ENCODE measurements at regions not wholly inside any gene's neighbourhood (a gene's known extent, or its start where the extent isn't known, plus 50 kb on each side); places are given as distances from the start of the nearest gene placed in this dataset.

GRCh38 chr20:11712639-11713160 lies 205.0 kb upstream of the BTBD3 start:
- no peak for DNase-seq

DNA sequence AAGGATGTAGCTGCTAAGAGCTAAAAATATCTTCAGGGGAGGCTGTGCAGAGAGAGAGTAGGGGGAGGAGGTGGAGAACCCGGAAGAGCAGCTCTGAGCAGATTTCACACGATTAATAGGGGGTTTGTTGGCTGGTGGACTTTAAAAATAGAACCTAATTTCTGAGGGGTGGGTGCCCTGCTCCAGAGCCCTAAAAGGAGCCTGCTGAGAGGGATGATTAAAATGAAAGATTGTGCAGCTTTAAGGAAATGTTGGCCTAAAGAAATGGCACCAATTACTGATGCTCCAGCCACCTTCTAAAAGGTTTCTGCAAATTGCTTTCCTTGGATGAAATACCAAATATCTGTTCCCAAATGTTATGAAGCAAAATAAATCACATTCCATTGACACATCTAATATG lies 202.8 kb upstream of the BTBD3 start:
- DNase-seq, result no peak

GRCh38 chr20:11716239-11716944 lies 201.3 kb upstream of the BTBD3 start:
- DNase-seq, result no peak

- DNase-seq, result no peak
These were observed 200.8 kb upstream of the BTBD3 start for GRCh38 chr20:11716945-11717248.

DNA sequence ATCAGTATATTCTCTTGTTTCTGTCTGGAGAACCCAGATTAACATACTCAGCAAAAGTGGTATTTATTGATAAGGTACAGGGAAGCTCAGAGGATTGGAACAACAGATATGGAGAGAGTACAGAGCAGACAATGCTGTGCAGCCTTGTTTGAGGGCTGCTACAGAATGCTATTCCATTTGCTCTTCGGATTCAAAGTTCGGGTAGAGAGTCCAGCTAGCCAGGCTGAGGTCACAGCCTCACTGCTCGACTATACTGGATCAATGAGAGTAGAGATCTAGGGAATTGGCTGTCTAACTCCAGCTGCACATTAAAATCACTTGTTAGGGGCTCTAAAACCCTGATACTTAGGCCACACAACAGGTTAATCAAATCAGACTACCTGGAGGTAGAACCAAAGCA lies 200.1 kb upstream of the BTBD3 start:
- no peak for DNase-seq

DNA sequence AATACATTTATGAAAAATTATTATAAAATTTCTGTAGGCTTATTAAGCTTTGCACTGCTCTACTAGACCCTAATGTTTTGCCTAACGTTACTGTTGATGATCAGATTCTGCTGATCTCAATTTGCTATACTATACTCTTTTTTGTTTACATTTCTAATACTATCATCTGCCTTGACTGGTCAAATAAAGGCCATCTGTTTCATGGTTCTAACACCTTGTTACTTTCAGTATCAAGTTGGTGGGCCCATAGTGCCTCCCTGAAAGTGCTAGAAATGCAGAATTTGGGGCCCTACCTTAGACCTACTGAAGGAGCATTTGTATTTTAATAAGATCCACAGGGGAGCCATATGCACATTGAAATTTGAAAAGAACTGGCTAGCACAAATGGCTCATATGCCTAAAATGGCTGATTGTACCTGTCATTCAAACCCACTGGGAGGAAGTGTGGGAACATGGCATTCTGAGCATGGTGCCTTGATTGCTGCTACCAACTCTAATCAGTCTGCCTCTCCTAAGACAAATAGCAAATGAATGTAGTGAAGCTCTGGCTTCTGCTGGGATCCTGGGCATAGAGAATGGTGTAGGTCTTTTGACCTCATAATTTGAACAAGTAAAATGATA lies 199.1 kb upstream of the BTBD3 start:
- no peak for DNase-seq

DNA sequence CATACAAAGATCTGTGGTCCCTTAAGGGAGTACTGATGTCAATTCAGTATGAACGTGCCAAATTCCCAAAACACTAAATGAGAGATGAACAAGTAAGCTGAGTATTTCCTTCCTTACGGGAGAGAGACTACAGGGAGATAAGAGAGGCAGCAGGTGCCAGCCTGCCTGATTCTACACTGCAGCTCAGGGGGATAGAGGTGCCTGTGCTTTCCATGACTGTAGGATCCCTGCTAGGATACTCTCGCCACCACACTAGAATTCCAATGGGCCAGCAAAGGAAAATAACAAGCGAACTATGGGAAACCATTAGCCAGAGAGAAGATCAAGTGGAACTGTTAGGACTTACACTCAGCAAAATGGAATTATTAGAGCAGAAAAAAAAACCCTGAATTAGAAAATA lies 198.5 kb upstream of the BTBD3 start:
- DNase-seq, result no peak

- DNase-seq, result no peak
These were observed 196.3 kb upstream of the BTBD3 start for GRCh38 chr20:11721411-11721810.

- no peak for DNase-seq
These were observed 193.6 kb upstream of the BTBD3 start for GRCh38 chr20:11724097-11724496.

GRCh38 chr20:11726026-11726425 lies 191.7 kb upstream of the BTBD3 start:
- no peak for DNase-seq

- DNase-seq, result no peak
These were observed 190.0 kb upstream of the BTBD3 start for GRCh38 chr20:11727708-11728107.

GRCh38 chr20:11728937-11729336 lies 188.8 kb upstream of the BTBD3 start:
- DNase-seq, result no peak

- no peak for DNase-seq
These were observed 187.9 kb upstream of the BTBD3 start for GRCh38 chr20:11729806-11730205.

DNA sequence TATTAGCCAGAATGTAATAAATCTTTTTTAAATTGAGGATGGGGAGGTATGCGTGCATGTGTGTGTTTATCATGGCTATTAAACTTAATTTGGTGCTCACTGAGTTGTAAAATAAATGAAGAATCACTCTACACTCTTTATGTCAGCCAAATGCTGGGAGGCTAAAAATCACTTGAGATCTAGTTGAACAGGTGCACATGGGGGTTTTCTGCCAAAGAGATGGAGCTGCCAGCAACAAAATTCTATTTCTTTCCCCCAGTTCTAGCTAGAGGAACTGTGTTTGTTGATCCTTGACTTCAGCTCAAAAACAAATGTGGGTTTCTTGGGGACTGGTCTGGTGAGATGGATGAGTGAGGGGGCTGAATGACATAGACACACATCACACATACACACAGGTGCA lies 183.3 kb upstream of the BTBD3 start:
- no peak for DNase-seq

- no peak for DNase-seq
These were observed 178.8 kb upstream of the BTBD3 start for GRCh38 chr20:11738852-11739251.

- DNase-seq, result no peak
These were observed 176.7 kb upstream of the BTBD3 start for GRCh38 chr20:11740975-11741374.

DNA sequence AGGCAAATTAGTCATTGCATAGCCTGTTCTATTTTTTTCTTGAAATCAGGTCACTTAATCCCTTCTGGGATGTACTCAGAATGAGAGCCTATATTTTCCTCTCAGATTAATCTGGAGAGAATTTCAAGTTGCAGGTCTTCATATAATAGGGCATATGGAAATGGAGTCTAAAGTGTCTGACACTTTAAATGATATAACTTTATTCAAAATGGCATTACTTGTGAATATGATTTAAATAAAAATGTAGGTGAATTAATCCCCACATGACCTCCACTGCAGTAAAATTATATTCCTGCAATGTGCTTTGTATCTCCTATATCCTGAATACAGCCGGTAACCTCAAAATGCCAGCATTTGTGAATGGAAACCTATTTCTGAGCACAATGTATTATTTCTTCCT lies 172.5 kb upstream of the BTBD3 start:
- DNase-seq, result no peak

DNA sequence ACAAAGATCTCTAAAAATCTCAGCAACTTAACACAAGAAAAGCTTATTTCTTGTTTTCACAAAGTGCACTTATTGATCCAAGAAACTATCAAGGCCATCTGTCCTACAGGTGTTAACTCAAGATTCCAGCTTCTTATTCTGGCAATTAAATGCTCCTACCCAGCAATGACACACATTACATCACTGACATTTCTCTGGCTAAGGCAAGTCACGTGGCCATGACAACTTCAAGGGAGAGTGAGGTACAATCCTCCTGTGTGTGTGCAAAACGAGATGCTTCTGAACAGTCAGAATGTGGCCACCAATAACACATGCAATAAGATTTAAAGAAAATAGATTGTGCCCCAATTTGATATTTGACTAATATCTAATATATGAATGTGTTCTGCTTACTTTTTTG lies 169.3 kb upstream of the BTBD3 start:
- no peak for DNase-seq

GRCh38 chr20:11752336-11752735 lies 165.4 kb upstream of the BTBD3 start:
- no peak for DNase-seq

- no peak for DNase-seq
These were observed 164.5 kb upstream of the BTBD3 start for GRCh38 chr20:11753155-11753554.

GRCh38 chr20:11754451-11754850 lies 163.2 kb upstream of the BTBD3 start:
- DNase-seq, result no peak

DNA sequence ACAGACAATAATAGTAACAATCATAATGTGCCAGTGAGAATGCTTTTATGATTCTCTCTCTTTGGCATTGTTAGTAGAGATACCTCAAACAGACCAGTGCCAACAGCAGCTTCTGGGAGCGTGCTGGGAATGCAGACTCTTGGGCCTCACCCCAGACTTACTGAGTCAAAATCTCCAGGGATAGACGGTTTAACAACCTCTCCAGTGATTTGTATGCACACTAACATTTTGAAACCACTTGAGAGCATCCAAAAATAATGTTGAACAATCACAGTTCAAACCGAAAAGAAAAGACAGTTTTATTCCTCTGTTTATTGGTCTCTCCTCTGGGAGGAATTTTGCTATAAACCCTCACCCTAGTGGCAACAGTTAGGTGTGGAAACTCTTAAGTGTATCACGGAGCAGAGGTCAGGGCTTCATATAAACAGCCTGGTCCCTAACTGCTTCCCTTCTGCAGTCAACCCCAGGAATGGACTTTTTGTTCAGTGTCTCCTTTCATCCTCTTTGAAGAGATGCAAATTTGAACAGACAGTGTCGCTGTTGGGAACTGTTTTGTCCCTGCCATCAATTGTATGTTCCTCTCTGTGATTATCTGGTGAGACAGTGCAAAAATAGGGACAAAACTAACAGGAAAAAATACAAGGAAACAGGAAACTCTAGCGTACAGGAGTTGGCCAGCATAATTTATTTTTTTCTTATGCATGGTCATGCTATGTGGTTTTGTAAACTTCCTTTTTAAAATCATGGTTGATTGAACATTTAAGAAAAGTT lies 162.4 kb upstream of the BTBD3 start:
- no peak for DNase-seq

DNA sequence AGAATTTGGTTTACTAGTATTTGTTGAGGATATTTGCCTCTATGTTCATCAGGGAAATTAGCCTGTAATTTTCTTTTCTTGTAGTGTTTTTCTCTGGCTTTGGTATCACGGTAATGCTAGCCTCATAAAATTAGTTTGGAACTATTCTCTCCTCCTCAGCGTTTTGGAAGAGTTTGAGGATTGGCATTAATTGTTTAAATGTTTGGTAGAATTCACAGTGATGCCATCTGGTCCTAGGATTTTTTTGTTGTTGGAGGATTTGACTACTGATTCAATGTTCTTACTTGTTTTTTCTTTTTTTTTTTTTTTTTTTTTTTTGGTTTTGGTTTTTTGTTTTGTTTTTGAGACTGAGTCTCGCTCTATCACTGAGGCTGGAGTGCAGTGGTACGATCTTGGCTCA lies 156.2 kb upstream of the BTBD3 start:
- no peak for DNase-seq

DNA sequence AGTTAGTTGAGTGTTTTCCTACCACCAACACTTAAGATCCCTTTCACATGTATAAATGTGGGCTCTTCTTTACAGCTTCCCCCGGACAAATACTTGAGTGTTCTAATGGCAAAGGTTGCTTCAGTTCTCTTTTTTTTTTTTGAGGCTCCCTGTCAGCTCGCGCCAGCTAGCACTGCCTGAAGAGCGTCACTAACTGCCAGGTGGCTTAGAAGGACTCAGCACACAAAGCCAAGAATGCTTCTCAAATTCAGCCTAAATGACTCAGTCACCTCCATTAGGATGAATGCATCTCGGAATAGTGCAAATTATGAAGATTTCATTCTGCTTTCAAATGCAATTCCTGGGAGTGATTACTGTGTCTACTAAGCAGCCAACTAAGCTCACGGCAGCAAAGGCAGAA lies 150.7 kb upstream of the BTBD3 start:
- DNase-seq, result no peak

Data from left hindlimb (tissue), 1 donor.